Epithelial cell of esophagus (primary cell): ENCODE measurements at regions not wholly inside any gene's neighbourhood (a gene's known extent, or its start where the extent isn't known, plus 50 kb on each side); places are given as distances from the start of the nearest gene placed in this dataset.
A peak's percentile ranks its signal among the peaks of the same experiment; 100 is the strongest.

Experiments
- DNase-seq: peaks from one replicate; pipeline ENCODE4 v3.0.0; 2010; ENCODE audit warnings: low read depth
- H3K4me3 ChIP-seq: 2 replicates; pipeline ENCODE4 v1.5.1; 2011; ENCODE audit warnings: mild to moderate bottlenecking, low read length, control low read depth
- CTCF ChIP-seq: IDR thresholded peaks from 2 replicates; pipeline ENCODE4 v1.5.1; 2011; ENCODE audit warnings: low read depth, mild to moderate bottlenecking, low read length, control low read depth, inconsistent platforms; ENCODE audit not compliant: insufficient read depth; ENCODE audit errors: missing control alignments

DNA sequence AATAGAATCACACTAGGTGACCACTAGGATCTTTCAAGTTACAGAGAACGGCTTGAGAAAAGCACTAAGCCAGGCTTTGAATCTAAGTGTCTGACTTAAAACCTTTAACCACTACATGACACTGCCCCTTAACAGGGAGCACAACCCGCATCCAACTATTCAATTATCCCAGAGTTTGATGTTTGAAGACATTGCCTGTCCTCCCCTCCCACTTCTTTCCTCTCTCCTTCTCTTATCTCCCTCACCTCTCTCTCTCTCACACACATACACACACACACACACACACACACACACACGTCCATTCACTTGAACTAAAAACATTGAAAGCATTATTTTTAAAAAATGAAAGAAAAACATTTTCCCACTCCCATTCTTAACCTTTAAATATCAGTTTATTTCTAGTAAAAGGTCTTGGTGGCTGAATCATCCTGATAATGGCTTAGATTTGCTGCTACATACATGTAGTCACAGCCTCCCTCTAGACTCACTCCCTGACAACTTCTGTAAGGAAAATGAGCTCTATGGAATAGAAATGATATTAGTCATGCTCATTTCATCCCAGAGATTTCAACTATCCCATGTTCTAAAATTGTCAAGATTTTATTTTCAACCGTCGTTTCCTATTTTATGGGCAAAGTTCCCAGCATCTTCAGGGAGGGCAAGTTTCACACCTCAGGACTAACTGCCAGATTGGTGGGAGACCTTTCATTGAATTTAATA lies 53.5 kb upstream of the RAP1B start:
- no peak for TF ChIP-seq CTCF
- peak; percentile 79 for DNase-seq
- no peak overlapping the region for H3K4me3 ChIP-seq

GRCh38 chr12:68559246-68559645 lies 51.5 kb upstream of the RAP1B start:
- peak; percentile 94 for DNase-seq

DNA sequence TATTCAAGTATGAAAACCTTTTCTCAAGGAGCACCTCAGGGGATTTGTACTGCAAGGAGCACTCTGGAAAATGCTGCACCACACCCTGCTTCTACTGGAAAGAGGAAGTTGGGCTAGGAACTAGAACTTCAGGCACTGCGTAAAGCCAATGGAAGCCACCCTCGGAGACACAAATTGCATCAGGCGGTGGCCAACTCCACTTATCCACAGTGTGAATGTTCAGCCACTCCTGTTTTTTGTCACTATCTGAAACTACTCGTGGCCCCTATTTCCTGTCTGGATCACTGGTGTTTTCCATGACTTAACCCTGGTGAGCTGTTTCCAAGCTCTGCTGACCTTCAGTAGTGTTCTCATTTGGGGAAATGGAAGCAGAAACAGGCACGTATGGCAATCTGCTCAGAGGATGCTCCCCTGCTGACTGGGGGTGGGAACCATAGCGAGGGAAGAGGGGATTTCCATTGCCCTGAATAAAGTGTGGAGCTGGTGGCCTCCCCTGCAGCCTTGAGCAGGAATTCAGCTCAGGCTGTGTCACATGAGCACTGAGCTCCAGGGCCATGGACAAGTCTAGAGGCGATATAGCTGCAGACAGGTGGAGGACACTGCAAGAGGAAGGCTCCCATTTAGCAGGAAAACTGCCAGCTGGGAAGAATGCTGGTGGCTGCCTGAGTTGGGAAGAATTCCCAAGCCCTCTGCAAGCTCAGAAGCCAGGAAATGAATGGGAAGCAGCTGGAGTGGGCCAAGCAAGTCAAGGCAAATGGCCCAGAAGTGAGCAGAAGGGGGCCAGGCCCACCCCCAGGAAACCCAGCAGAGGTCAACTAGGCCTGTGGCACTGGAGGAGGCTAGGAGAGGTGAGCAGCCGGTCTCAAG lies 50.5 kb upstream of the RAP1B start:
- no peak for TF ChIP-seq CTCF
- H3K4me3 ChIP-seq, result no peak overlapping the region
- DNase-seq, result no peak

More at GRCh38 chr12:68559246-68559645, 51.5 kb upstream of the RAP1B start:
- TF ChIP-seq CTCF, result no peak
- no peak overlapping the region for H3K4me3 ChIP-seq

GRCh38 chr12:68560851-68561422 lies 49.8 kb upstream of the RAP1B start:
- DNase-seq, result peak; percentile 40
- H3K4me3 ChIP-seq, result no peak overlapping the region
- TF ChIP-seq CTCF, result no peak
